HEK293 (cell line): ENCODE measurements at regions not wholly inside any gene's neighbourhood (a gene's known extent, or its start where the extent isn't known, plus 50 kb on each side); places are given as distances from the start of the nearest gene placed in this dataset.

ENCODE experiments used
- CTCF ChIA-PET: fragments of 350-600 bp; formaldehyde crosslinking; extraction: SDS; loops from one replicate; lab custom pipeline; 2021; ENCODE audit warnings: antibody characterized with exemption; lab: Yijun Ruan, JAX
- POLR2A ChIA-PET: fragments of 300-600 bp; formaldehyde crosslinking; extraction: SDS; loops from one replicate; lab custom pipeline; 2020; ENCODE audit warnings: antibody characterized with exemption, inconsistent platforms; lab: Yijun Ruan, JAX
- H3K27ac ChIP-seq: fragments of 200-500 bp; sonication (Bioruptor generic); 2 replicates; pipeline ENCODE4 v1.5.1; 2014; ENCODE audit warnings: low read depth, low read length, control low read depth, inconsistent platforms; ENCODE audit errors: extremely low read depth
- H3K36me3 ChIP-seq, 2 experiments: fragments of 200-500 bp in 1 of 2; sonication (Bioruptor generic) in 1 of 2; 1 replicate in 1 of 2; 2 replicates in 1 of 2; pipeline ENCODE4 v1.5.1; 2014 to 2017; ENCODE audit warnings: inconsistent platforms in 2 of 2, low read length in 2 of 2; ENCODE audit not compliant: control insufficient read depth in 2 of 2, insufficient read depth in 1 of 2
- H3K4me1 ChIP-seq: fragments of 200-500 bp; sonication (Bioruptor generic); 2 replicates; pipeline ENCODE4 v1.5.1; 2014; ENCODE audit warnings: mild to moderate bottlenecking, low read length, inconsistent platforms; ENCODE audit not compliant: control insufficient read depth, insufficient read depth
- H3K4me3 ChIP-seq: 2 replicates; pipeline ENCODE4 v1.5.1; 2011; ENCODE audit warnings: low read depth, mild to moderate bottlenecking, control low read depth, low read length, moderate library complexity
- H3K9me3 ChIP-seq: fragments of 200-500 bp; sonication (Bioruptor generic); 2 replicates; pipeline ENCODE4 v1.5.1; 2014; ENCODE audit warnings: low read depth, low read length, inconsistent platforms; ENCODE audit not compliant: control insufficient read depth, insufficient read depth
- AEBP2 ChIP-seq: fragments of 450-650 bp; formaldehyde crosslinking; IDR thresholded peaks from 2 replicates; pipeline ENCODE4 v1.5.1; 2016; ENCODE audit warnings: missing biosample characterization, missing genetic modification characterization, borderline replicate concordance
- OVOL3 ChIP-seq: fragments of 450-650 bp; formaldehyde crosslinking; IDR thresholded peaks from 2 replicates; pipeline ENCODE4 v1.5.1; 2016; ENCODE audit warnings: missing biosample characterization, missing genetic modification characterization
- PRDM6 ChIP-seq: fragments of 450-650 bp; formaldehyde crosslinking; IDR thresholded peaks from 2 replicates; pipeline ENCODE4 v1.5.1; 2017; ENCODE audit warnings: missing biosample characterization, missing genetic modification characterization
- TRIM28 ChIP-seq: IDR thresholded peaks from 2 replicates; pipeline ENCODE4 v1.6.1; 2011; ENCODE audit warnings: low read length, control low read depth, borderline replicate concordance
- ZBTB11 ChIP-seq: fragments of 450-650 bp; formaldehyde crosslinking; conservative IDR thresholded peaks from 2 replicates; pipeline ENCODE4 v1.5.1; 2016; ENCODE audit warnings: low read depth, missing biosample characterization, missing genetic modification characterization
- ZBTB26 ChIP-seq: fragments of 450-650 bp; formaldehyde crosslinking; optimal IDR thresholded peaks from 2 replicates; pipeline ENCODE3; 2016; ENCODE audit warnings: missing biosample characterization, mild to moderate bottlenecking, missing genetic modification characterization
- ZBTB6 ChIP-seq: fragments of 450-650 bp; formaldehyde crosslinking; IDR thresholded peaks from 2 replicates; pipeline ENCODE4 v1.5.1; 2017; ENCODE audit warnings: missing biosample characterization, missing genetic modification characterization
- ZNF10 ChIP-seq: fragments of 450-650 bp; formaldehyde crosslinking; IDR thresholded peaks from 2 replicates; pipeline ENCODE4 v1.5.1; 2017; ENCODE audit warnings: missing biosample characterization, missing genetic modification characterization
- ZNF600 ChIP-seq: fragments of 450-650 bp; formaldehyde crosslinking; IDR thresholded peaks from 2 replicates; pipeline ENCODE4 v1.5.1; 2016; ENCODE audit warnings: missing biosample characterization, missing genetic modification characterization
- ZNF626 ChIP-seq: fragments of 450-650 bp; sonication (Bioruptor Pico); formaldehyde crosslinking; IDR thresholded peaks from 2 replicates; pipeline ENCODE4 v1.5.1; 2018; ENCODE audit warnings: missing biosample characterization, missing genetic modification characterization, inconsistent platforms
- ZNF76 ChIP-seq: fragments of 450-650 bp; formaldehyde crosslinking; IDR thresholded peaks from 2 replicates; pipeline ENCODE4; 2016; ENCODE audit warnings: low read depth, missing biosample characterization, missing genetic modification characterization, borderline replicate concordance

DNA sequence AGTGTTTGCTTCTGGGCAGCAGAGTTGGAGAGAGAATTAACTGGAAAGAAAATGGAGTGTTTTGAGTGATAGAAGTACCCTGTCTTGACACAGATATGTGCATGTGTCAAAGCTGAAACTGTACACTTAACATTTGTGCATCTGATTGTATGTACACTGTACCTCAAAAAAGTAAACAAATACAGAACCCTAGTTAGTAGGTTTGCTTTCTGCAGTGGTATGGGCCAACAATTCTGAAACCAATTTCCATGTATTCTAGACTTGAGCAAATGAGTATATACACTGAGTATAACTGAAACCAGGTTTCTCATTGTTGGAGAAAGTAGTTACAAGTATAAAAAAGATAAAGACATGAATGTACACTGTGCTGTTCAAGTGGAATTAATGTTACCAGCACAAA lies 52.4 kb downstream of the ELAPOR2 start:
- ChIA-PET CTCF (interaction anchor here (0.6 kb wide), 1 partner anchor 11 kb away, joined by 4 read pairs; no protein-coding TSS in a partner anchor), POLR2A (no interaction called here)
- no peaks in the 10 kb centered on the region for H3K4me1 ChIP-seq
- H3K36me3 ChIP-seq, result no peaks in the 10 kb centered on the region
- no peaks in the 10 kb centered on the region for H3K9me3 ChIP-seq
- TF ChIP-seq ZBTB6 (tag by site-specific recombination), result no peak
- TF ChIP-seq ZNF600, result no peak
- TF ChIP-seq PRDM6 (tag by site-specific recombination), result no peak
- TF ChIP-seq, all 188 proteins: peak for 0
- no peak overlapping the region for H3K4me3 ChIP-seq
- H3K27ac ChIP-seq, result no peak overlapping the region

GRCh38 chr7:87004956-87005355 lies 54.5 kb downstream of the ELAPOR2 start:
- POLR2A ChIA-PET, result no interaction called here
- Histone ChIP-seq H3K9me3 (no peaks in the 10 kb centered on the region), H3K4me3 (no peak overlapping the region), H3K4me1 (no peaks in the 10 kb centered on the region), H3K27ac (no peak overlapping the region), H3K36me3 (no peaks in the 10 kb centered on the region)
- CTCF ChIA-PET, result no interaction called here
- no peak for TF ChIP-seq ZNF76 (tag by site-specific recombination)
- no peak for TF ChIP-seq ZBTB11 (tag by site-specific recombination)

DNA sequence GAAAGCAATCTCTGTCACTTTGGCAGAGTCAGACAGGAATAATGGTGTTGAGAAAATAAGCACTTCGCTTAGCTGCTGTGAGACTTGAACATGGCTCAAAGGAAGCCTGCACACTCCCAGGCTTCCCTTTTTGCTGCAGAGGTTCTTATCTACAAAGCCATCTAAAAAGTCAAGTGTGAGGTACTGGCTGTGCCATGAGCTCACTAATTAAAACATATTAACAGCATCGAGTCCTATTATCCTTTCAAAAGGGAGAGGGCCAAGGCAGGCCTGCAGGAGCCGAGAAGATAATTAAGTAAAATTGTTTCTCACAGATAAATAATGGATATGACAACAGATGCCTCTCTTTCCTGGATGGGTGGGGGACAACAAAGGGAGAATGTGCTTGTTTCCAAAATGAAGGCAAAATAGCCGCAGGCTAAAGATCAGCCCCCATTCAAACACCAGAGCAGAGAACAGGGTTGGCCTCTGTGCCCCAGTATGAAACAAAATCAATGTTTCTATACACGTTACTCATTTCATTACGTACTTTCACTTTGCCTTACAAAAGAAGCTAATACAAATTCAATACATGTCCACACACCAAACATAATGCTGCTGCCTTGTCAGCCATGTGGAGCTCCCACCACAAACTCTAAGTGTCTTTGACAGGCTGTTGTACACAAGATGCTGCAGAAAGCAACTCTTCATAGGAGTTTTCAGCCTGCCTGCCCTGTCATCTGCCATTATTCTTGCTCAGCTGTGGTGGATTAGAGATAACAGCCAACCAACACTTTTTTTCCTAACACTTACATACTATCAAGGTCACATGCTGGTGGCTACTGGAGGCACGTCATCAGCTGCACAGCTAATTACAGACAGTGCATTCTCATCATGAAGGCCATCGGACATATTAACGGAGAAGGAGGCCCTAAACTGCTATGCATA lies 55.3 kb downstream of the ELAPOR2 start:
- no peaks in the 10 kb centered on the region for H3K9me3 ChIP-seq
- no peak overlapping the region for H3K4me3 ChIP-seq
- CTCF ChIA-PET, result interaction anchor here (1.1 kb wide), 1 partner anchor 56 kb away, joined by 4 read pairs; the partner anchor contains the start of gene ELAPOR2
- POLR2A ChIA-PET, result no interaction called here
- H3K27ac ChIP-seq, result no peak overlapping the region
- TF ChIP-seq TRIM28, result 0 out of 2 replicates have a peak, but pooled peaks have one; percentile 12
- no peak for TF ChIP-seq OVOL3 (tag by site-specific recombination)
- no peak for TF ChIP-seq ZNF10 (tag by site-specific recombination)
- no peaks in the 10 kb centered on the region for H3K4me1 ChIP-seq
- no peaks in the 10 kb centered on the region for H3K36me3 ChIP-seq

GRCh38 chr7:87001214-87001613 lies 58.2 kb downstream of the ELAPOR2 start:
- ChIA-PET CTCF (interaction anchor here (0.9 kb wide), 1 partner anchor 75 kb away, joined by 3 read pairs; no protein-coding TSS in a partner anchor), POLR2A (no interaction called here)
- no peaks in the 10 kb centered on the region for H3K4me1 ChIP-seq
- H3K9me3 ChIP-seq, result no peaks in the 10 kb centered on the region
- TF ChIP-seq AEBP2 (tag by site-specific recombination) (no peak), ZNF626 (no peak), ZBTB26 (tag by site-specific recombination) (no peak)
- no peak overlapping the region for H3K27ac ChIP-seq
- no peak overlapping the region for H3K4me3 ChIP-seq
- no peaks in the 10 kb centered on the region for H3K36me3 ChIP-seq
